ENCODE measurements at regions not wholly inside any gene's neighbourhood (a gene's known extent, or its start where the extent isn't known, plus 50 kb on each side); places are given as distances from the start of the nearest gene placed in this dataset.
"Not testable (repeated sequence)": the region's sequence is repeated elsewhere in the genome, so short reads cannot be mapped to it uniquely, and the experiment has no call there.

DNA sequence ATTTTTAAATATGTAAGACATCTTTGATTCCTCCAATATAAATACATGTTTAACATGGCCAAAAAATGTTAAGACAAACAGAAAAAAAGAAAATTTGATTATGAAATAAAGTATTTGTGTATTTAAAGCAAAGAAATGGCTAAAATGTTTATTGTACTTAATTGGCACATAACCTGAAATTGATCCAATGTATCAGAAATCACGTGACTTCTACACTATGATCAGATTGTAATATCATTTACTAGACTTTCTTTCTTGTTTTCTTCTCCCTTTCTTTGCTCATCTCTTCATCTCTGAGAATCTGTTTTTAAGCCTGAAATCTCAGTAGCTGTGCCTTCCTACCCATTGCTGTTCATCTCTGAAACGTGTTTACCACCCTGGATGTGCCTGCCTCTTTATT, 420.3 kb downstream of the RSL24D1 start:
- DNase-seq (ENCODE audit: extremely low read depth in 1 of 2, low read depth in 1 of 2): no peak

DNA sequence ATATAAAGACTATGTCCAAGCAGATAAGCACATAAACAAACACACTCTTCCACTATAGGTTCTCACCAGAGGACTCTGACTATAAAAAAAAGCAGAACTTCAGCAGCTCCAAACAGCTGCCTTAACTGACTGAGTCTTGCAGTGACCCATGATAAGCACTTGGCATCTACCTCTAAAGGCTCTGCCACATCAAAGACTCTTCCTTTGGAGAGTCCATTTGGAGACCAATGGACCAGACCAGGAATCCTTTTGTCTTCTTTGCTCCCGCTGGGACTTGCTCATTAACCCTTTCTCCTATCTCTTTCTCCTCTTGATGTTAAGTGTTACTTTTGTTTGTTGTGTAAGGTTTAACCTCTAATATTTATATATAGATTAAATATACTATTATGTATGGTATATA, 424.1 kb downstream of the RSL24D1 start:
- DNase-seq (ENCODE audit: extremely low read depth in 1 of 2, low read depth in 1 of 2): no peak

DNA sequence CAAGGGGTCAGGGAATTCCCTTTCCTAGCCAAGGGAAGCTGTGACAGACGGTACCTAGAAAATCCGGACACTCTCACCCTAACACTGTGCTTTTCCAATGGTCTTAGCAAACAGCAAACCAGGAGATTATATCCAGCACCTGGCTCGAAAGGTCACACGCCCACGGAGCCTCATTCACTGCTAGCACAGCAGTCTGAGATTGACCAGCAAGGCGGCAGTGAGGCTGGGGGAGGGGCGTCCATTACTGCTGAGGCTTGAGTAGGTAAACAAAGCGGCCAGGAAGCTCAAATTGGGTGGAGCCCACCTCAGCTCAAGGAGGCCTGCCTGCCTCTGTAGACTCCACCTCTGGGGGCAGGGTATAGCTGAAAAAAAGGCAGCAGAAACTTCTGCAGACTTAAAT, 447.3 kb downstream of the RSL24D1 start:
- DNase-seq (ENCODE audit: extremely low read depth in 1 of 2, low read depth in 1 of 2): not testable (repeated sequence)

DNA sequence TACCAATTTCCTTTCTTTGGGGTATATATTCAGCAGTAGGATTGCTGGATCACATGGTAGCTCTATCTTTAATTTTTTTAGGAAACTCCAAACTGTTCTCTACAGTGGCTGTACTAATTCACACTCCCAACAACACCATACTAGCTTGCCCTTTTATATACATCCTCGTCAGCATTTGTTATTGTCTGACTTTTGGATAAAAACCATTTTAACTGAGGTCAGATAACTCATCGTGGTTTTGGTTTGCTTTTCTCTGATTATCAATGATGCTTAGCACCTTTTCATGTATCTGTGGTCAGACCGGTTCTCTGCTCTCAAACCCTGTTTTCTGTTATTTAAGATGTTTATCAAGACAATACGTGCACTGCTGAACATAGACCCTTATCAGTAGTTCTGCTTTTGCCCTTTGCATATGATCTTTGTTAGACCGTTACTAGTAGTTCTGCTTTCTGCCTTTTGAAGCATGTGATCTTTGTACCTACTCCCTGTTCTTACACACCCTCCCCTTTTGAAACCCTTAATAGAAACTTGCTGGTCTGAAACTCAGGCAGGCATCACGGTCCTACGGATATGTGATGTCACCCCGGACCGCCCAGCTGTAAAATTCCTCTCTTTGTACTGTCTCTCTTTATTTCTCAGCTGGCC, 474.3 kb downstream of the RSL24D1 start:
- no peak for DNase-seq (ENCODE audit: extremely low read depth in 1 of 2, low read depth in 1 of 2)

DNA sequence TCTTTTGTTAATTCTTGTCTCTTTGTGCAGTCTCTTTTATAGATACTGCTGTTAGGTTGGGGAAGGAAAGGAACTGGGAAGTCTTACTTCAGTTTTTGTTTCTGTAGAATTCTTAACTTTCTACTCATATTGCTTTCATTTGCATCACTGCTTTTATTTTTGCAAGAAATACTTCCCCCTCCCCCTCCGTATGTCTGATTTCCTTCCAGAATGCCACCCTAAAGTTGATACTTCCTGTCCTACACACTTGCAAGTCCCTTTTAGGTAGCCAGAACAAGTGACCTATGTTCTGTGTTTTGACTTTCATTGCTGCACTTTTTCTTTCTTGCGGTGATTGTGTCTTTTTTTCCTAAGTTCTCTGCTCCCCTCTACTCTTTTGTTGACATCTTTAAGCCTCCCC, 477.4 kb downstream of the RSL24D1 start:
- DNase-seq (ENCODE audit: extremely low read depth in 1 of 2, low read depth in 1 of 2): no peak

DNA sequence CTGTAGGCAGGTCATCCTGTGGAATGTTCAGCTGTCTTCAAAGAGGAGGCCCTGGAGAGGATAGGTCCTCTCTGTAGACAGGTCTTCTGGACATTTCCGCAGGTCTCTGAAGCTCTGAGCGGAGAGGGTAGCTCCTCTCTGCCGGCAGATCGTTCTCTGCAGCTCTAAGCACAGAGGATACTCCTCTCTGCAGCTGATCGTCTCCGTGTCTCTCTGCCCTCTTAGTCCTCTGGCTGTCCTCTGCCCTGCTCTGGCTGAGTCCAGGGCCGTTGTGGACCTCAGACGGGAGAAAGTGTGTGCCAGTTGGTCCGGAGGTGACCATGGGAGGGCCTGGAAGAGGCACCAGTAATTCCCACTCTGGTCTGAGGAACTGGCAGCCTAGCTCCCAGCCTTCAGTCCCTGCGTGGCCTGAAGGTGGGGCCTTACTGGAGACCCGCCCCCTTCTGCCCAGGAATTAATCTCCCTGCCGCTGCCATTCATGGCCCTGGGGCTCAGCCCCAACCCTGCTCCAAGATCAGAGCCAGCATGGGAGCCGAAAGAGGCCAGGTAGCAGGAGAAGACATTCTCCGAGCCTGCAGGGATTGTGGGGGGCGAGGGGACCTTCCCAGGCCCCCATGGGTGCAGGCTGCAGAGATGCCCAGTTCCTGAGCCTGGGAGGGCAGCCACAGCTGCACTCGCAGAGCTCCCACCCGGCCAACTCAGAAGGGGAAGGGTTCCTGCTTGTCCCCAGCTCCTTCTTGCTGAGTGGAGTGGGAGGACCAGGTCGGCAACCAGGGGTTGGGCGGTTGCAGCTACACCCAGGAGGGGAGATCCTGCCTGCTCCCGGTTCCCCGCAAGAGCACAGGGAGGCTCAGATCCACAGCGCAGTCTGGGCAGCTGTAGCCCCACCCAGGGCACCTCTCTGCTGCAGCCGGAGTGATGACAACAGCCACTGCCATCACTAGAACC, 488.7 kb downstream of the RSL24D1 start:
- DNase-seq (ENCODE audit: extremely low read depth in 1 of 2, low read depth in 1 of 2): no peak

DNA sequence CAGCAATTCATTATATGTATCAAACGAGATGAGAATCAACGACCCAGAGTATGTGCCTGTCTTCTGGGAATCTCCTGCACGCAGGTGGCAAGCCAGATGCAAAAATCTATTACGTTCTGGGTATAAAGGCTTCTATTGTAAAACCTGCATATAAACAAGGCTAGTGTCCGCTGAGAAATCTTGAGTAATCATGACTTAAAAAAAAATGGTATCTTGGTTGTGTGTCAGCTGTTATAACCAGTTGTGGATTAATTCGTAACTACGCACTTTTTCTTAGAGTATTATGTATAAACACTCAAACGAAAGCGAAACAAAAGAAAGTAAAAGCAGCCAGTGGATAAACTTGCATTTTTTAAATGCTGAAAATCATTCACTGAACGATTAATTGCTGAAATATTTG, 509.1 kb downstream of the RSL24D1 start:
- DNase-seq (ENCODE audit: extremely low read depth in 1 of 2, low read depth in 1 of 2): no peak

Measured in stimulated activated CD8-positive, alpha-beta memory T cell treated with anti-CD3 and anti-CD28 coated beads, Interleukin-7, amount 100 ng/mL, for 48 hours (primary cell).